ENCODE measurements at regions not wholly inside any gene's neighbourhood (a gene's known extent, or its start where the extent isn't known, plus 50 kb on each side); places are given as distances from the start of the nearest gene placed in this dataset.

DNA sequence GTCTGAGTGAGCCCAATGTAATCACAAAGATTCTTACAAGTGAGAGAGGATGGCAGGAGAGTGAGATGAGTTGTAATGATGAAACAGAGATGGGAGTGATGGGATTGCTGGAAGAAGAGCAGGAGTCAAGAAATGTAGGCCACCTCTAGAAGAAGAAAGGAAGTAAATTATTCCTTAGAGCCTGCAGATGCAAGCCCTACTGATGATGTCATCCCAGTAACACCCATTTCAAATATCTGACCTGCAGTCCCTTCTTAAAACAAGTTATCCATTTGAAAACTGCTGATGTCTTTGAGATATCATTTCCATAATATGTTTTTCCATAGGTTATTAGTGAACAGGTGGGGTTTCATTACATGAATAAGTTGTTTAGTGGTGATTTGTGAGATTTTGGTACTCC, 888.0 kb upstream of the SLC39A10 start:
- DNase-seq (ENCODE audit: low read depth) = no peak

DNA sequence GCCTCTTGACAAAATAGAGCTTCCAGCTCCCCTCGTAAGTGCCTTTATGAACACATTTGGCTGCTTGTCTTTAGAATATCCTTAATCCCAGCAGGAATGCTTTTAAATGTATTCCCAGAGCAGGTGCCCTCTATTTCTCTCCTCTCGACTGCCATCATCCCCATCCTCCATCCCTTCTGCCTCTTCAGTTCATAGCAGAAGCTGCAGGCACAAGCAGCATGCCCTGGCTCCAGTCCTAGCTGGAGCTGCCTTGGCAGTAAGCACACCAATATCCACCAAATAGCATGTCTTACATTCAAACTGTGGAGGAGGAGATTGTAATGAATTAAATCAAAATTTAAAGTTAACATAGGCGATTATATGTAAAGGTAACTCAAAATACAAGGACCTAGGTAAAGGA, 891.3 kb upstream of the SLC39A10 start:
- no peak for DNase-seq (ENCODE audit: low read depth)

DNA sequence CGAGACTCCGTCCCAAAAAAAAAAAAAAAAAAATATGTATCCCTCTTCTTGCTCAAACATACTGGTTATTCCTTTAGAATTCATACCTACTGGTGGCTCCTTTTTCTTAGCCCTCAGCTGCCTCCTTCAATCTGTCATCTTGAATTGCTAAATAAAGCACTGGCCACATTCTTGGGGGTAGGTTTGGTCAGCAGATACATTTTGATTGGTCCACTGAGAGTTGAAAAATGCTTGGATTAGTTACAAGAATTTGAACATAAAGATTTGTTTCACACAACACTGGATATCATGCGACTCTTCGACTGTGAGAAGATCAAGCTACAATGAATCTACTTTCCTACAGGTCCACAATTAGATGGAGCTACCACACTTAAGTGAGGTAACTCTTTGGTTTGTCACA, 906.1 kb upstream of the SLC39A10 start:
- DNase-seq (ENCODE audit: low read depth) = peak; percentile 0

DNA sequence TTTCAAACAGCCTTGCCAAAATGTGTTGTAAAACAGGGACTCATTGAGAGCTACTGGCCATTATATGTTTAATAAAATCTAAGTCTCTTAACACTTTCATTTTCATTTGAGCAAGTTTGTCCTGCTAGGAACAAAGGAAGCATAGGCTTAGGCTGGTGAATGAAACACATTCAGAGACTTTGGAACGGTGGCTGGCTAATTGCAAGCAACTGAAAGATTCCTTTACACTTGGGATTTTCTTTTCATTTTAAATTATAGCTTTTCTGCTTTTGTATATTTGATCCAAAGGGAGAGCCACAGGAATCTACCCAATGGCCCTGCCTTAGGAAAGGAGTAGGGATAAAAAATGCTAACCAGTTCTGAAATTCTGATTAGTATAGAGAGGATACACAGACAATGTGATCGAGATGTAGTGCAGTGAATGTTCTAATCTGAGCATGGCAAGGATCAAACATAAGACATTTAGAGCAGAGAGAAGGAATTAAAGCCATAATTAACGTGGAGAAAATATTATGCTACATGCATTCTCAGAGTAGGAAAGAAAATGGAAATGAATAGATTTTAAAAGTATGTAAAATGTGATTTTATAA, 911.4 kb upstream of the SLC39A10 start:
- no peak for DNase-seq (ENCODE audit: low read depth)

DNA sequence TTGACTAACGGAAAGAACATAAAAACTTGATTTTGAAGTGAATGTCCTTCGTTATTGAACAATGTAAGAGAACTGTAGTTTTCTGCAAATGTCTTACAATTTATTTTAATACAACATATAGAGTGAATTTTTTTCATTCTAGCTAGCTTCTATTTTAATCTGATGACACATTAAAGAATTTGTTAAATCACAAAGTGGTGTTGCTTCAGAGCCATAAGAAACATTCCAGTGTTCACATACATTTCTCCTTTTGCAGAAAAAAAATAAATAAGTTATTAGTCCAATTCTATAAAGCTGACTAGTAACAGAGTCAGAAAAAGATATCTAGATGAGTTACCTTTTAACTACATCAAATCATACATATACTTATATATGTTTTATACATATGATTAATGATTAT, 914.3 kb upstream of the SLC39A10 start:
- no peak for DNase-seq (ENCODE audit: low read depth)

DNA sequence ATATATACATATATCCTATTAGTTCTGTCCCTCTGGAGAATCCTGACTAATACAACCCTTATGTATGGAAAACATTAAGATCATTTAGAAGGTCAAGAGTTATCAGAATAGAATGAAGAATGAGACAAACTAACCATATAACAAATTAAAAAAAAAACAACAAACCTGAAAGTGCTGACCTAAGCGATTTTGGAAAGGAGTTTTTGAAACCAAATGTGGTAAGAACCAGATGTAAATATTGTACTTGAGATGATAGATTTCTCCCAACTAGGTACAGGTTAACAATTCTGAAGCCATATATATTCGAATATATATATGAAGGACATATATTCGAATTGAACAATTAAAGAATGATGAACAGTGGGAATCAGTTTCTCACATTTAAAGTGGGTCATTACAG, 917.8 kb upstream of the SLC39A10 start:
- no peak for DNase-seq (ENCODE audit: low read depth)

DNA sequence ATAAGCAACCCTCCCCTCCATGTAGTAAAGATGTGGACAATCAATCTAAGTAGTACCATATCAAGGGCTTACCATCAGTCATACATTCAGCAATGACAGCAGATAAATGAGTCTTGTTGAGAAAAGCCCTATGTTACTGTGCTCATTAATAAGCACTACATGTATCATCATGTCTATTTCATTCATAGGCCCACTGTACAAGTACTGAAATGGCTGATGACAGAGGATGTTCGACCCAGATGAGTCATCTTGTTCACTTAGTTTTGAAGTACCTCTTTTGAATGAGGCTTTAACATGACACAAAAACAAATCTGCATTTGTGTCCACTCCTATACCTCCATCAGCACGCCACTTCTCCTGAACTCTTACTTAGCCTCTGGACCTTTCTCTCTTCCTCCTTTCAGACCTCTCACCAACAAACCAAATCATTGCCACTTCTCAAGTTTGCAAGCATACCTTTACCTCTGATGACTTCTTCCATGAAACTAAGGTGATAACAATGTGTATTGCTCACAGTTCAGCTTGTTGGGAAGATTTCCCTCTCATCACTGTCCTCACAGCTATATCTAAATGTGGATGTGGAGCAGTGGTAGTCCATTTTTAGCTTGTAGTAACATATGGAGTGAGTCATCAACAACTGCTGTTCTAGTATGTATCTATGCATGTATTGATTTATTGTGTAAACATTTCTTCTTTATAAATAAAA, 921.0 kb upstream of the SLC39A10 start:
- DNase-seq (ENCODE audit: low read depth) = no peak

DNA sequence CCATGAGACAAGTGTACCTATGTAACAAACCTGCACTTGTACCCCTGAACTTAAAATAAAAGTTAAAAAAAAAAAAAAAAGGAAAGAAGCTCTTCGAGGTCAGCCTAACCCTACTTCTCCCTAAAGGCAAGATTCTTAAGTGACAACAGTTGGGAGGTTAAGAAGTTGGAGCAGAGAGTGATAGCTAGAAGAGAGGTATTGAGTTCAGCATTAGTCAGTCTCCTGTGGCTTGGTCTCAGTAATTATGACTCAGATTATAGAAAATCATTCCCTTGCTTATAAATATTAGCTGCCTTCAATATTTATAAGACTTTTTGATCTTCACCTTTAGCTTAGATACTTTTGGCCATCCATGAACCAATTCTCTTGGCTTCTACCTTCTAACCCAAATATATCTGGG, 926.8 kb upstream of the SLC39A10 start:
- DNase-seq (ENCODE audit: low read depth) = no peak

DNA sequence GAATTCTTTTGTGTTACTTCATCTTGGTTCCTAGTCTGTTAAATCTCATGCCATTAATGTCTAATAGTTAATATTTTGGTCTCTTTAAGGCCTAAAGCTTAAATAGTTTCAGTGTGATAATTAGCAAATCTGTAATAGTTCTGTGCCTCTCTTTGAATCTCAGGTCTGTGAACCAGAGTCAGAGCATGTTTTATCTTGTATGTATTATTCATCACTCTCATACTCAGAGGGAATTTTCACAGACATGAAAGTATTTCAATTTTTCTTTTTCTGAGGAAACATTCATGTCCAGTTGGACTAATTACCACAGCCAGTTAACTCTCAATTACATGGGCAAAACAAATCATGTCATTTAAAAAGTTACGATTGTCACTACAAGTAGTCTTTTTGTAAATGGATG, 931.9 kb upstream of the SLC39A10 start:
- DNase-seq (ENCODE audit: low read depth) = no peak

DNA sequence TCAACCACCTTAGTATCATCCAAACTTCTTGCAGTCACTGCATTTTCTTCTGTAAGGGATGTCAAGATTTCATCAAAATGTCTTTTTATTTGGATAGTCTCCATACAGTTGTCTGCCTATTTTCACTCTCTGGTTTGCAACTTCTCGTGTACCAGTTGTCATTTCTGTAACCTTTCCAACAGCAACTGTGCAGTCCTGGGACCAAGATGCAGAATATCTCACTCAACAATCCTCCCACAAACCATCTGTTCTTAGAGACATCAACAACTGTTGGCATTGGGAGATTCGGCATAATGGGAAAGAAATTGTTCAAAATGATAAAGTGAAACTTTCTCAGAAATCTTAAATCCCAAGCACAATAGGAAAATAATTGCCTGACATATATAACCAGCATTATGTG, 933.6 kb upstream of the SLC39A10 start:
- no peak for DNase-seq (ENCODE audit: low read depth)

DNA sequence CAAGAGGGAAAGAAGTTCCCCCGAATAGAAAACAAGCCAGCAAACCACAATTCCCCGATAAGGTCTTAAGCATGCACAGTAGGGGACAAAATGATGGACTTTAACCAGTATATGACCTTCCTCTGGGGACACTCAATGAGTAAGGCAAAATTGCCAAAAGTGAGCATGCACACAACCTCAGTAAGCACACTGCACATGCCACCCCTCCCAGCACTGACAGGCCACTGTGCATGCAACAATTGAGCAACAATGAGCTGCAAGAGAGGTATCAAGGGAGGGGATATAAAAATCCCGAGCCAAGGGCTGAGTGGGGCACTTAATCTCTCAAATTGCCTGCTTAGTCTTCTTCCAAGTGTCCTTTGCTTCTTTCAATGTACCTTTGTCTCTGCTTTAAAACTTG, 935.8 kb upstream of the SLC39A10 start:
- no peak for DNase-seq (ENCODE audit: low read depth)

DNA sequence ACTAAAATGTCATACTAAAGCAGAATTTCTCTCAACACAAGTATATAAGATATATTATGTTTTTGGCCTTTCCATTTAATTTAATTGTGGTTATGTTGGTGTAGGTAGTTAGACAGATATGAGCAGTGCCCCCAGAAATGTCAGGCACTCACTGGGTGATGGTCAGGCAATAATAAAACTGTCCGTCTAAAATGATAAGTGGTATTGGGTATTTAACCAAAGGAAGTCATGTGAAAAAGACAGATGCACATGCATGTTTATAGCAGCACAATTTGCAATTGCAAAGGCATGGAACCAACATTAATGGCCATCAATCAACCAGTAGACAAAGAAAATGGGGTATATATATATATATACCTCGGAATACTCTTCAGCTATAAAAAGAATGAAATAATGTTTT, 936.6 kb upstream of the SLC39A10 start:
- DNase-seq (ENCODE audit: low read depth) = no peak

DNA sequence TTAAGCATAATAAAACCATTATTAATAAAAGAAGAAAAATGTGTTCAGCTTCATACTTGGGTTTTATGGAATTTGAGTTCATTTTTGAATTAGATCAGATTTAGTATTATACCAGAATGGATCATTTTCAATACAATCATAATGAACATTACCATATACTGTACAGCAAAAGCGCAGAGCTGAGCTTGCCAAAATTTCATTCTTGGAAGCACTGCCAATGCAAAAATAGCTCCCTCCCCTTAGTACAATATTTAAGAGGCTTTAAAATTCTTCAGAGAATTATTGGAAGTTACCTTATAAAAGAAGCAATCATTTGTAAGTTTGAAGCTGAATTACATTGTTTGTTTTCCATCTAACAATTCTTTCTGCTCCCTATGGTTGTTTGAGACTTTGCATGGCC, 938.1 kb upstream of the SLC39A10 start:
- DNase-seq (ENCODE audit: low read depth) = no peak

DNA sequence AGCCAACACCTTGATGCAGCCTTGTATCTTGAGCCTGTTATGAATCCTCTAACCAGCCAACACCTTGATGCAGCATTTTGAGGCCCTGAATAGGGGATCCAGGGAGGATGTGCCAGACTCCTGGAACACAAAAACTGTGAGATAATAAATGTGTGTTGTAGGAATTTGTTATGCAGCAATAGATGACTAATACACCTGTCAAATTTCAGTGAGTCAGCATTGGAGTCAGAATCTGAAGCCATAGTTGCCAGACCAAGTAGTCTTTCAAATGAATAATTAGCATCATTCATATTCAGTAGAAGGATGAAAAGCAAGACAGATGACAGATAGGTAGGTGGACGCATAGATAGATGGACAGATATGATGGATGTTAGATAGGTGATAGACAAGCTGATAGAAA, 942.5 kb upstream of the SLC39A10 start:
- no peak for DNase-seq (ENCODE audit: low read depth)

DNA sequence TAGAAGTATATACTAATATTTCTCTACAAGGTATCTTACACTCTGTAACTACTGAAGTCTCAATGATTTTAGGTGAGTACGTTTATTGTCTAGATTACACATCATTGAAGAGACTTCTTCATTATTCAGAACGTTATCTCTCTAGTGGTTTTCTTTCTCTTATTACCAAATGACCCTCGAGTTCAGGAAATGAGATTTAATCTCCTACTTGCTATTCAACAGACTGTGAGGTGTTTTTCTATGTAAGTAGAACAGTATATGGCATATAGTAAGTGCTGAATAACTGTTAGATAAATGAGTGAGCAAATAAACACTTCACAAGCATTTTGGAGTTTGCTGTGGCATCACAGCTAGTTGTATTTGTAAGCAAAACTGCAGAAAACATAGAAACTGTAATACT, 947.2 kb upstream of the SLC39A10 start:
- DNase-seq (ENCODE audit: low read depth) = no peak

DNA sequence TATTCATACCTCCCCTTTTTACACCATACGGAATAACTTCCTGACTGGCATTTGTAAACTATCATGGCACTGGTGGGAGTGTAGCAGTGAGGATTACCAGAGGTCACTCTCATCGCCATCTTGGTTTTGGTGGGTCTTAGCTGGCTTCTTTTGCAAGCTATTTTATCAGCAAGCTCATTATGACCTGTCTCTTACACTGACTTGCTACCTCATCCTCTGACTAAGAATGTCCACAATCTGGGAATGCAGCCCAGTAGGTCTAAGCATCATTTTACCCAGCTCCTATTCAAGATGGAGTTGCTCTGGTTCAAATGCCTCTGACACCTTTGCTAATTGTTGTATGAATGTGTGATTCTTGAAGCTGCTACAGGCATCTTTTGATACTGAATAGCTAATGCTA, 950.8 kb upstream of the SLC39A10 start:
- peak; percentile 0 for DNase-seq (ENCODE audit: low read depth)

DNA sequence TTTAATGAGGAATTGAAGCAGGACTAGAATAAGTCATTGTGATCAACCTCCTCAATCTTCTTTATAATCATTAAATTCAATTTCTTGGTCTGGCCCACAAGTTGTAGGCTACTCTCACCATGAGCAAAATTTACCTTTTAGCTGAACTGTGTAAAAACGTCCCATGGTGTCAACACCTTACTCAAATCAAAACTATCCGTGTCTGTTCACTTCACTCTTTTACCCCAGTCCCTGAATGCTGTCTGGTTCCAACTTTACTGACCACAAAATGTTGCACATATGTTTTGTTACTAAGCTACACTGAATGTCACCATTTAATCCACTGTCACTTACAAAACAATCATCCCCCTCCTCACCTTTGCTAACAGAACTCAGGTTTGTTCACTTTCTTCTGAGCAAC, 951.6 kb upstream of the SLC39A10 start:
- DNase-seq (ENCODE audit: low read depth) = no peak

DNA sequence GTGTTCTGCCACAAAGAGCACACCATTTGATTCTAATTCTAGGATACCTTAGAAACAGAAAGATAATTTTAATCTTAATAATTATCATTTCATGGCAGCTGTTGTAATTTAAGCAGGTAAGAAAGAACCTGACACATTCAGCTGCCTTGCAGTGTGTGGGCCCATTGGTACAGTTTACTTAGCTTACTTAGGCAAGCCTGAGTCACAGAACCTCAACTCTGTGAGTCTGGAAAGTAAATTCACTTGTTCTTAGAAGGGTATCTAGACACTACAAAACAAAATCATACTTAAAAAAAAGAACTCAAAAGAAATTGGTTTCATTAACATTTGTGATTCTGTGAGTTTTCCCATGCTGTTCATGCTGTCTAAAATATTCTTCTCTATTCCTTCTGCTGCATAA, 956.3 kb upstream of the SLC39A10 start:
- no peak for DNase-seq (ENCODE audit: low read depth)

DNA sequence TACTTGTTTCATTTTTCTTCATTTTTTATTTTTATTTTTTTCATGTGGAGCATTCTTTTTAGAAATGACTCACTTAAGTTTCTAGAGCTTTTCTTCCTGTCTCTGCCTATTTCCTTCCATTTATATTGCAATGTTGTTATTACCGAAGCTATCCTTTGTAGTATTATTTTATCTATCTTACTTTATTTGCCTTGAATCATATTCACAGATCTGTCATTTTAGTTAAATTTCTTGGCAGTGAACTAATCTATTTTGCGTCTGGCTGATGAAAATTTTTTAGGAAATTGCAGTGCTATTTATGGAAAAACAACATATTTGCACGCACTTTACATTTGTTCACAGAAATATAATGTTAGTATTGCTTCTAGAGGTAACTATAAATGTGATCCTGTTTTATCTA, 956.9 kb upstream of the SLC39A10 start:
- no peak for DNase-seq (ENCODE audit: low read depth)

DNA sequence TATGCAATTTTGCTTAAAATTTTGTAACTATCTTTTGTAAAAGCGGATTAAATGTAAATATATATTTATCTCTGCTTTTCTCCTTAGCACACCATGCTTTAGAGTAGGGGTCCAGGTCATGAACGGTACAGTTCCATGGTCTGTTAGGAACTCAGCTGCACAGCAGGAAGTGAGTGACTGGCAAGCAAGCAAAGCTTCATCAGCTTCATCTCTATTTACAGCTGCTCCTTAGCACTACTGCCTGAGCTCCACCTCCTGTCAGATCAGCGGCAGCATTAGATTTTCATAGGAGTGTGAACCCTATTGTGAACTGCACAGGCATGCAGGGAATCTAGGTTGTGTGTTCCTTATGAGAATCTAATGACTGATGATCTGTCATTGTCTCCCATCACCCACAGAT, 959.0 kb upstream of the SLC39A10 start:
- no peak for DNase-seq (ENCODE audit: low read depth)

DNA sequence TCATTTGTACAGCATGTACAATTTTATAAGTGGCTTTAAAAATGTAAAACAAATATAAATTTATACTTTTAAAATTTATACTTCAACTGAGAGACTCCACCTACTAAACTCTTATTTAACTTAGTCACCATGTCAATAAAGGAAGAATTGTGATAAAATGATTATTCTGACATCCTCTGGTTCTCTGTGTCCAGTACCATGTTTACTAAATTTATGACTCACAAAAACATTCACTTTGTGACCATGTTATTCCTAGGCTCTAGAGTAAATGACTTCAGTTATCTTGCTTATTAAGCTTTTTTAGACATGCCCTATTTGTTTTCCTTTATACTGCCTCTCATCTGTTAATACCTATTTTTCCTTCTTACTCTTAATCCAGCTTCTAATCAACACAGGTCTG, 959.6 kb upstream of the SLC39A10 start:
- DNase-seq (ENCODE audit: low read depth) = no peak

DNA sequence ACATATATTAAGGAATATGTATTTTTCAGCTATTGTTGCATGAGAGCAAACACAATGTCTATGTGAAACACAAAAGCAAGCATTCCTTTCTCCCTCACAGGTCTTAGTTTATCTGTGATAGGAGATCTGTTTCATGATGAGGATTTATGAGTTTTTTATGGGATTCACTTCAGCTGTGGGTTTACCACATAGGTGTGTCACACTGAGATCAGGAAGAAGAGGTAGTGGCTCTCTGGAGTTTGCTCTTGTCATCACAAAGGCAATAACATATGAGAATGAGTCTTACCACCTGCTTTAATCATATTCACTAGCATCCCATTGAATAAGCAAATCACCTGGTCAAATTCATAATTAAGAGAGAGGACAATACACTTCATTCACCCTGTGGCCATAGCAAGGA, 960.3 kb upstream of the SLC39A10 start:
- no peak for DNase-seq (ENCODE audit: low read depth)

DNA sequence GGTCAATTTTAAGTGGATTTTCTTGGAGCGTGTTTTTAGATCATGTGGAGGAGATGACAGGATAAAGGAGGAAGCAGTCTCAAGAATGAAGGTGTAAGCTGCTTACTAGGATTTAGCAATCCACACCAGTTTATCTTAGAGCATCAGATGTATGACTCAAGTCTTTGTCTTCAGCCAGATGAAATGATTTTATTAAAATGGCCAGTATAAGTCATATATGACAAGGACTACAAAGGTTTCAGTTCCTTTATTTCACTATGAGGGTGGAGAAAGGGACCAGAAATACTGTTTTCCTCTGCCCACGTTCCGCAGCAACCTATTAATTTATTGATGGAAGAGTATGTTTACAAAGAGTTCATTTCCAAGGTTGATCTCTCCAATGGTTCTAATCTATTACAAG, 970.5 kb upstream of the SLC39A10 start:
- no peak for DNase-seq (ENCODE audit: low read depth)

DNA sequence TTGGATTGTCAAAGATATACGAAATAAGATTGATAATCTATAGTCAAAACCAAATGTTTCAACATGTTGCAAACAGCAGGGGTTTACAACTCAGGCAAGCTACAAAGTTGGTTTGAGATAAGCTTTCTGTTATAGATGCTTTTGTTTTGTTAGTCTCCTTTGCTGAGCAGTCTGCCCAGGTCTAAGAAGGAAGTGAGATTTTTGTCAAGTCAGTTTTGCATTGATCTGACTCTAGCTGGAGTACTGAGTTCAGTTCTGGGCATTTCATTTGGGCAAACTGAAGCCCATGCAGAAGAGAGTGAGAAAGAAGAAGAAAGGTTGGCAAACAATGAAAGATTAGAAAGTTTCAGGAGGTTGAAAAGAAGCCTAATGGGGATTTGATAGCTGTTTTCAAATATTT, 983.0 kb upstream of the SLC39A10 start:
- DNase-seq (ENCODE audit: low read depth) = no peak

Measured in iris pigment epithelial cell (primary cell).